Gastrocnemius medialis (tissue), 4 donors: ENCODE measurements at regions not wholly inside any gene's neighbourhood (a gene's known extent, or its start where the extent isn't known, plus 50 kb on each side); places are given as distances from the start of the nearest gene placed in this dataset.

Experiments
- ATAC-seq, 2 donors: fragments of 150-250 bp; one replicate each; pipeline ENCODE4 v1.9.1; 2016
- DNase-seq, 2 donors: peaks; one replicate each; pipeline ENCODE4 v3.0.0-alpha.2; 2019
- H3K27ac ChIP-seq, 4 donors: fragments of 200-600 bp; sonication (generic); 1 replicate in 1 of 4; 2 replicates in 3 of 4; pipeline ENCODE4 v1.5.1; 2016 to 2018; ENCODE audit warnings: mild to moderate bottlenecking in 2 of 4, moderate library complexity in 1 of 4
- H3K27me3 ChIP-seq, 3 donors: fragments of 200-600 bp; sonication (generic) in 2 of 3; 1 replicate in 1 of 3; 2 replicates in 2 of 3; pipeline versions ENCODE4 v1.5.1 to v1.6.0; 2016 to 2019; ENCODE audit warnings: mild to moderate bottlenecking in 1 of 3, moderate library complexity in 1 of 3
- H3K36me3 ChIP-seq, 2 donors: fragments of 200-600 bp; sonication (generic) in 1 of 2; one replicate each; pipeline ENCODE4 v1.5.1; 2017 to 2018
- H3K4me1 ChIP-seq, 2 donors: fragments of 200-600 bp; sonication (generic) in 1 of 2; one replicate each; pipeline ENCODE4 v1.5.1; 2016 to 2017; ENCODE audit warnings: mild to moderate bottlenecking in 2 of 2
- H3K4me3 ChIP-seq, 4 donors: fragments of 200-600 bp; sonication (generic) in 3 of 4; 1 replicate in 1 of 4; 2 replicates in 3 of 4; pipeline ENCODE4 v1.5.1; 2016 to 2019; ENCODE audit warnings: mild to moderate bottlenecking in 2 of 4
- H3K9me3 ChIP-seq, 3 donors: fragments of 200-600 bp; sonication (generic) in 2 of 3; 1 replicate in 1 of 3; 2 replicates in 2 of 3; pipeline ENCODE4 v1.5.1; 2016 to 2019
- CTCF ChIP-seq, 5 experiments: fragments of 450-650 bp in 3 of 5; fragments of 200-600 bp in 2 of 5; sonication (generic) in 2 of 5; IDR thresholded peaks in 4 of 5; conservative IDR thresholded peaks in 1 of 5; 1 replicate in 4 of 5; 2 replicates in 1 of 5; pipeline ENCODE4 v1.5.1; 2016 to 2019; ENCODE audit warnings: antibody characterized with exemption in 5 of 5, mild to moderate bottlenecking in 3 of 5, moderate library complexity in 3 of 5
- POLR2A ChIP-seq, 2 donors: fragments of 450-650 bp; IDR thresholded peaks; one replicate each; pipeline ENCODE4 v1.6.1; 2017; ENCODE audit warnings: antibody characterized with exemption in 2 of 2, mild to moderate bottlenecking in 2 of 2, moderate library complexity in 2 of 2
- in situ Hi-C, 4 donors: fragments of 200-750 bp; cut with MboI; loops; one replicate each; pipeline versions ENCODE4 v1.15.0 to v1.8.0; 2017; ENCODE audit warnings: low sequenced_read_pairs in 4 of 4
- intact Hi-C: fragments of 100-400 bp; cut with DNase I; formaldehyde crosslinking; loops from one replicate; pipeline ENCODE4 v1.15.1; 2023; ENCODE audit warnings: low total_unique reads

- in situ Hi-C loops (no loop called here), intact Hi-C loops (no loop called here)
- TF ChIP-seq CTCF (IDR thresholded peaks at IDR 0.05 in 4 of 5, conservative IDR thresholded peaks at IDR 0.05 in 1 of 5) (no peak), POLR2A (IDR thresholded peaks at IDR 0.05) (no peak)
- Histone ChIP-seq H3K4me1 (no peaks in the 10 kb centered on the region), H3K4me3 (no peak overlapping the region), H3K27me3 (no peaks in the 10 kb centered on the region), H3K9me3 (no peaks in the 10 kb centered on the region), H3K36me3 (no peaks in the 10 kb centered on the region), H3K27ac (no peak overlapping the region)
- ATAC-seq (no peak), DNase-seq (no peak)
Observed at GRCh38 chr12:87728931-87729593, 300.1 kb downstream of the C12orf50 start.

DNA sequence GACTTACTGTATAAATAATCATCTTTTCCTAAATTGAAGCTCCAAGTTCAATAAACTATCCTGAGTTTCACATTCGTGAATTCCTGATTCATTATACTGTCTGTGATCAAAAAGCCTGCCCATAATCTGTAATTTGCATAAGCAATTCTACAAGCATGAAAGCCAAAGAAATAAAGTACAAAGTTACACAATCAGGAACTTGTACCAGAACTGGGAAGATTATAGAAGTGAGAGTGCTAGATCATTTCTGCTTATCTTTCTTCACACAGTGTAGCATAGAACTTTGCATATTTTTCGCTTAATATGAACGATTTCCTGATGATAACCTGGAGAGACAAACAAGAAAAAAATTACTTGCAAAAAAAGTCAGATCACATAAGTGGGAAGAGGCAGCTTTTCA, 308.2 kb downstream of the C12orf50 start:
- Histone ChIP-seq H3K4me1 (no peaks in the 10 kb centered on the region), H3K4me3 (no peak overlapping the region), H3K27ac (no peak overlapping the region), H3K27me3 (no peaks in the 10 kb centered on the region), H3K36me3 (no peaks in the 10 kb centered on the region), H3K9me3 (no peaks in the 10 kb centered on the region)
- DNase-seq (no peak), ATAC-seq (no peak)
- TF ChIP-seq CTCF (IDR thresholded peaks at IDR 0.05 in 4 of 5, conservative IDR thresholded peaks at IDR 0.05 in 1 of 5) (no peak), POLR2A (IDR thresholded peaks at IDR 0.05) (no peak)
- intact Hi-C loops = no loop called here
- in situ Hi-C loops = no loop called here

DNA sequence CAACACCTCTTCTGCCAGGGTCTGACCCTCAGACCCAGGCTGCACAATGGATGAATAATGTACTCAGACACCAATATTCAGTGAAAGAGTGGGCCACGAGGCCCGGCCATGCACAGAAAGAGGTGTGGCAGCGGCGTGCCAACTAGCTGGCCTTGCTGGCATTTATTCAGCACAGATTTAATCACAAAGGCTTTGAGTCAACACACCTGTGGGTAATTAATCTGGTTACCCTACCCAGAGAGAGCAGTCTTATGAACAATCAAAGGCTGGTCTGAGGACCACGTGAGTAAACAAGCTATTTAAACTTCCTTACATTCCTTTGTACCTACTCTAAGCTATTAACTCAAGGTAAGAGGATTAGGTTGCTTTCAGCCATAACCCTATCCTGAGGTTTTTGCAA, 324.8 kb downstream of the C12orf50 start:
- Histone ChIP-seq H3K9me3 (no peaks in the 10 kb centered on the region), H3K27me3 (no peaks in the 10 kb centered on the region), H3K36me3 (no peaks in the 10 kb centered on the region), H3K27ac (no peak overlapping the region), H3K4me3 (no peak overlapping the region), H3K4me1 (no peaks in the 10 kb centered on the region)
- in situ Hi-C loops (no loop called here), intact Hi-C loops (no loop called here)
- DNase-seq = no peak
- no peak for ATAC-seq
- TF ChIP-seq CTCF (IDR thresholded peaks at IDR 0.05 in 4 of 5, conservative IDR thresholded peaks at IDR 0.05 in 1 of 5) = no peak
- TF ChIP-seq POLR2A (IDR thresholded peaks at IDR 0.05) = no peak

DNA sequence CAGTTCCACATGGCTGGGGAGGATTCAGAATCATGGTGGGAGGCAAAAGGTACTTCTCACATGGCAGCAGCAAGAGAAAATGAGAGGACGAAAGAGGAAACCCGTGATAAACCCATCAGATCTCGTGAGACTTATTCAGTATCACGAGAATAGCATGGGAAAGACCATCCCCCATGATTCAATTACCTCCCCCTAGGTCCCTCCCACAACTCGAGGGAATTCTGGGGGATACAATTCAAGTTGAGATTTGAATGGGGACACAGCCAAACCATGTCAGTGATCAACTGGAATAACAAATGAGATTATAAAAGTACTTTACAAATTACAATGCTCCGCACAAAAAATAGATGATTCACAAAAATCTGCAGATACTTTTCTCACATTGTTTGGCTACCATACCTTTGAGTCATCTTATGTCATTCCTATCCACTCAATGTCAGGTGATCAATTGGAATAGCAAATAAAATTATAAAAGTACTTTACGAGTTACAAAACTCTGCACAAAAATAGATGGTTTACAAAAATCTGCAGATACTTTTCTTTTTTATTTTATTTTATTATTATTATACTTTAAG, 338.9 kb downstream of the C12orf50 start:
- no peak for TF ChIP-seq POLR2A (IDR thresholded peaks at IDR 0.05)
- no peak for TF ChIP-seq CTCF (IDR thresholded peaks at IDR 0.05 in 4 of 5, conservative IDR thresholded peaks at IDR 0.05 in 1 of 5)
- H3K4me3 ChIP-seq = no peak overlapping the region
- no peaks in the 10 kb centered on the region for H3K9me3 ChIP-seq
- H3K27me3 ChIP-seq = no peaks in the 10 kb centered on the region
- intact Hi-C loops = no loop called here
- no peaks in the 10 kb centered on the region for H3K36me3 ChIP-seq
- ATAC-seq (no peak), DNase-seq (no peak)
- H3K27ac ChIP-seq = no peak overlapping the region
- in situ Hi-C loops = no loop called here
- no peaks in the 10 kb centered on the region for H3K4me1 ChIP-seq

DNA sequence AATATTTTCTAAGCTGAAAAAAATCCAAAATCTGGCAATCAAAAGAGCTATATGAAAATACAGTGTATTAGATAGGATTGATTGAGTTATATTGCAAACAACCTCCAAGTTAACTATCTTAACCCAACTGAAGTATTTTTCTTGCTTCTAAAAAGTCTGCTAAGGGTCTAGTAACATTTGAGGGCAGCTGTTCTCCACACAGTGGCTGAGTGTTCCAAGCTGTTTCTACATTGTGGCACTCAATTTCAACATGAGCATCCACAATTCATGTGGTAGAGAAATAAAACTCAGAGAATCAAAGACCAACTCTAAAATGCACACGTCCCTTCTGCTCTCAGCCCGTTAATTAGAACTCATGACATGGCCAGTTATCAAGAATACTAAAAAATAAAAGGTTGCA, 340.0 kb downstream of the C12orf50 start:
- Histone ChIP-seq H3K4me3 (no peak overlapping the region), H3K9me3 (no peaks in the 10 kb centered on the region), H3K27me3 (no peaks in the 10 kb centered on the region), H3K36me3 (no peaks in the 10 kb centered on the region), H3K27ac (no peak overlapping the region), H3K4me1 (no peaks in the 10 kb centered on the region)
- ATAC-seq (no peak), DNase-seq (no peak)
- in situ Hi-C loops (no loop called here), intact Hi-C loops (no loop called here)
- TF ChIP-seq CTCF (IDR thresholded peaks at IDR 0.05 in 4 of 5, conservative IDR thresholded peaks at IDR 0.05 in 1 of 5) (no peak), POLR2A (IDR thresholded peaks at IDR 0.05) (no peak)
